AG09309 (cell line): ENCODE measurements at regions not wholly inside any gene's neighbourhood (a gene's known extent, or its start where the extent isn't known, plus 50 kb on each side); places are given as distances from the start of the nearest gene placed in this dataset.

Experiments
- DNase-seq: peaks from one replicate; pipeline ENCODE4 v3.0.0-alpha.2; 2010; ENCODE audit warnings: low read depth
- H3K4me3 ChIP-seq: 2 replicates; pipeline ENCODE4 v1.5.1; 2011; ENCODE audit warnings: mild to moderate bottlenecking, low read depth, low read length, moderate library complexity; ENCODE audit not compliant: control insufficient read depth
- TF ChIP-seq, protein P1 (sequence below): IDR thresholded peaks from 2 replicates; pipeline ENCODE4 v1.5.1; 2011; ENCODE audit warnings: mild to moderate bottlenecking, low read depth, low read length, inconsistent platforms; ENCODE audit not compliant: insufficient read depth, control insufficient read depth; ENCODE audit errors: missing control alignments

DNA sequence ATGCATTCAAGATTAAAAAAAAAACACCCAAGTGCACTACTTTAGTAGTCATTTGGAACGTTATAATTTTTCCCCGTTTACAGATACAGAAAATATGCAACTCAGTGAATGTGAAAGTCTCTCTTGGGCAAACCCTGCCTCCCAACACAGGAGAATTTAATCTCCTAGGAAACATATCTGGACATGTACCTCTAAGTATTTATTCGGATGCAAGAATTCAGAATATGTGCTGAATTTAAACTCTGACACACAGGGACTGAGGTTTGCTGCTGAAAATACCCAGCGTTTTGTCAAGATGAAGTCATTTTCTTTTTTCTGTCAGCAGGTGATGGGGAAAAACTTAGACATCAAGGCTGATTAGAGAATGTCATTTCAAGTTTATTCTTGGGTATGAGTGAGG lies 105.4 kb downstream of the ACKR3 start:
- no peak for DNase-seq
- H3K4me3 ChIP-seq = no peak overlapping the region
- TF ChIP-seq, protein P1, sequence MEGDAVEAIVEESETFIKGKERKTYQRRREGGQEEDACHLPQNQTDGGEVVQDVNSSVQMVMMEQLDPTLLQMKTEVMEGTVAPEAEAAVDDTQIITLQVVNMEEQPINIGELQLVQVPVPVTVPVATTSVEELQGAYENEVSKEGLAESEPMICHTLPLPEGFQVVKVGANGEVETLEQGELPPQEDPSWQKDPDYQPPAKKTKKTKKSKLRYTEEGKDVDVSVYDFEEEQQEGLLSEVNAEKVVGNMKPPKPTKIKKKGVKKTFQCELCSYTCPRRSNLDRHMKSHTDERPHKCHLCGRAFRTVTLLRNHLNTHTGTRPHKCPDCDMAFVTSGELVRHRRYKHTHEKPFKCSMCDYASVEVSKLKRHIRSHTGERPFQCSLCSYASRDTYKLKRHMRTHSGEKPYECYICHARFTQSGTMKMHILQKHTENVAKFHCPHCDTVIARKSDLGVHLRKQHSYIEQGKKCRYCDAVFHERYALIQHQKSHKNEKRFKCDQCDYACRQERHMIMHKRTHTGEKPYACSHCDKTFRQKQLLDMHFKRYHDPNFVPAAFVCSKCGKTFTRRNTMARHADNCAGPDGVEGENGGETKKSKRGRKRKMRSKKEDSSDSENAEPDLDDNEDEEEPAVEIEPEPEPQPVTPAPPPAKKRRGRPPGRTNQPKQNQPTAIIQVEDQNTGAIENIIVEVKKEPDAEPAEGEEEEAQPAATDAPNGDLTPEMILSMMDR = no peak

DNA sequence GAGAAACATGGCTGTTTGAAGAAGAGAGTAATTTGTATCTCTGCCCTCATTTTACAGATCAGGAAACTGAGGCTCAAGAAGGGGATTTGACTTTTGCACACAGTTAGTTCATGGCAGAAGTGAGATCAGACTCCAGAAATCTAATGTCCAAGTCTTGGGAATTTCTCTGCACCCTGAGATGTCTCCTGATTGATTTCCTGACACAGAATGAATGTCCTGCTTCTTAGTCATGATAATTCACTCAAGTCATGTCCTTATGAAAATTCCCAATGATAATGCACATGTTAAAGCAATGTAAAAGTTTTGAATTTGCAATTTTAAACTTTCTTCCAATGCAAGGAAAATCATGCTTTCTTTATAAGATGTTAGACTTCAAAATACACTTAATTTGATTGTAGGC lies 105.9 kb downstream of the ACKR3 start:
- H3K4me3 ChIP-seq = no peak overlapping the region
- TF ChIP-seq, protein P1 = no peak
- DNase-seq = no peak

DNA sequence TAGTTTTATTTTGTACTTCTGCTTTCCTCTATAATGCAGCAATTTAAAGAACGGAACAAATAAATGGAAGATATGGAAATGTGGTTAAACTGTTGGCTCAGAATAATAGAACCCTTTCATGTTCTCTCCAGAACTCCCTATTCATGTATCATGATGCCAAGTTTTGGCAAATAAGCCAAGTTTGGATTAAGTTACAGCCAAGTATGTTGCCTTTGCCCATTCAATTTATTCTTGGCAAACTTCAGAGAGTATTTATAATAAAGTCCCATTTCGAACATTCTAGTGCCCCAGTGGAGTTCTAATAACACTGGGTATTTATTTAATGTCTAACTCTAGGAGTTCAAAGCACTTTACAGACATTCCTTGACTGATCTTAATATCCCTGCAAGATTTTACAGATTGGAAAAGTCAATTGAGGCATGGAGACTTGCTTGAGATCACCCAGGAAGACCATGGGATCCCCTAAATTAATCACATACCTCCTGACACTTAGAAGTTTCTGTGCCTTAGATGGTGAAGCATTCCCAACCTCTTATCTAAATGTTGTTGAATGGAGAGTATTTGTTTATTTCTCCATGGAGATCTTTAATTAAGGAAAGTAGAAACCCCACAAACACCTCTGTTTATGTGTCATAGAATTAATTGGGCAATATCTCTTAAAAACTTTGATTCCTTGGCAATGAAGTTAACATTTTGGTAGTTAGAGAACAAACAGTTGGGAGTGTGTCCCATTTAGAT lies 106.7 kb downstream of the ACKR3 start:
- no peak overlapping the region for H3K4me3 ChIP-seq
- no peak for DNase-seq
- TF ChIP-seq, protein P1 = no peak

DNA sequence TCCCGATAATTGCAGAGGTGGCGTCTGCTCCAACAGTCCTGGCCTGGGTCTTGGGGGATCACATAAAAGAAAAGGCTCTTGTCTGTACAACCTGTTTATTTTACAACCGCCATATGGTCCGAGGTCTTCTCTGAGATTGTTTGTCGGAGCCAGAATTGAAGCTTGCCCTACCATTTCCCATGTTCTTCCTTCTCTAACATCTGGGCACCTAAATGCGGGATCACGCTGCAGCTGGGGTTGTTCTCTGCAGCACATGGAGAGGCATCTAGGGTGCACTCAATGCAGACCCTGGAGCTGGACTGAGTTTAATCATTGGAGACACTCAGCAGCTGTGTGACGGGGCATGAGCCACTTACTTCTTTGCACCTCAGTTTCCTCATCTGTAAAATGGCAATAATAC lies 107.7 kb downstream of the ACKR3 start:
- TF ChIP-seq, protein P1 = no peak
- no peak for DNase-seq
- H3K4me3 ChIP-seq = no peak overlapping the region

DNA sequence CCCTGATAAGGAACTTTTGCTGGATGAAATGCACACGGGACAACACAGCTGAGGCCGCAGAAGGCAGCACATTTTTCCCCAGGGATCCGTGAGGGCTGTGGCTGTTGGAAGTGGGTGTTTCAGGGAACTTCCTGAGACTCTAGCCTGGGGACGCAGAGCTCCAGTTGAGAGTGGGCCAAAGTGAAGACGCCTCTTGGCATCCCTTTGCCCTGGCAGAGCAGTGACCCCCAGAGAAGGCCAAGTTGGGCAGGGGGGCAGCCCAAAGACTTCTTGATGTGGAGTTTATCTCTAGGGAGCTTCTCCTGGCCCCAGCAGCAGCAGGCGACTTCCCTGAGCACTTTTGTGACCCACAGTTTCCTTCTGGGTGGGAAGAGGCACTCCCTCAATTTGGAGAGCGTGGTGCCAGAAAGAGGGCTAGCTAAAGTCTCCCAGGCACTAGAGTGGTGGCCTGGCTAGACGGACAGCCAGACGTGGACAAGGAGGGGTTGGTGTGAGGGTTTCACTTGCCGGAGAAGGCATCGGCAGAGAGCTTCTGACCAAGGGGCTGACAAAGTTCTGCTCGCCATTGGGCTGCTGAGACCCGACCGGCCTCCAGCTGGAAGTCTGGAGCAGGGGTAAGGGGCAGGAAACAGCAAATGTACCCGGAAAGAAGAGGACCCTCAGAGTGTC lies 108.8 kb downstream of the ACKR3 start:
- H3K4me3 ChIP-seq = no peak overlapping the region
- TF ChIP-seq, protein P1 = no peak
- DNase-seq = no peak

DNA sequence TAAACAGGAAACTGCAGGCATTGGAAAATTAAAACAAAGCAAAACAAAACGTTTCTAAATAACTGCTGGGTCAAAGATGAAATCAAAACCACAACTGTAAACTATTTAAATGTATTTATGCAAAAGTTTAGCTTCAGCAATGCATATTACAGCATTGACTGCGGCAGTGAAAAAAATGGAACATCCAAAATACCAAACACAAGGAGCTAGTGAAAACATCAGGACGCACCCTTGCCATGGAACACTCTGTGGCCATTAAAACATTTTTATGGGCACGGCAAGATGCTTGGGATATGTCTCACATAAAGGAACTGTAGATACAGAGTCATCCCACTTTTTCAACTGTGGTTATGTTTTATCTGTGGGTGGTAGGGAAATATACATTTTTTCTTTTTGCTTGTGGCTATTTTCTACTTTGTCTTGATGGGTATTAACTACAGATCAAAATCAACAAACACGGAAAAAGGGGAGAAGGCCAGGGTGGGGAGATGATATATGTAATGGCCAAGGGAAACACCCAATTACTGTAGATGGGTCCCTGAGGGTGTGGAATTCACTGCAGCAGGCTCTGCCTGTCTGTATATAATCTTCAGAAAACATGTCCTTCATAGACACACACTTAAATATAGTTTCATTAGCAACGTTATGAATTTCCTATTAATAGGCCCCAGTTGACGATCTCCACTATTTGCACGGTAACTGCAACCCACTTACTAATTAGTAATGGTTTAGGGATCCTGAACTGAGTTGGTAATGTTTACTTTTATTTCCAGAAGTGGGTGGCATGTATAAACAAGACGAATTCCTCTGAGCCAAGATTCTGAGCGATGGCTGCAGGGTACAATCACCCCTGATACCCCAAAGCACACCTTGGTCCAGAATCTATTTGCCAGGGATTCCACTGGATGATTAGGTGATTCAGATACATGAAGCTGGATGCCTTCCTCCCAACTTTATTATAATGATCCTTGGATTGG lies 110.5 kb downstream of the ACKR3 start:
- TF ChIP-seq, protein P1 = no peak
- no peak overlapping the region for H3K4me3 ChIP-seq
- DNase-seq = peak; percentile 47
